VCaP (cell line): ENCODE measurements at regions not wholly inside any gene's neighbourhood (a gene's known extent, or its start where the extent isn't known, plus 50 kb on each side); places are given as distances from the start of the nearest gene placed in this dataset.

Experiments used
- H3K27ac ChIP-seq: fragments of 450-650 bp; 2 replicates; pipeline ENCODE4 v1.5.1; 2017
- CTCF ChIP-seq: fragments of 450-650 bp; conservative IDR thresholded peaks from 2 replicates; pipeline ENCODE4 v1.5.1; 2017; ENCODE audit warnings: mild to moderate bottlenecking, moderate library complexity

- TF ChIP-seq CTCF, result no peak
- no peak overlapping the region for H3K27ac ChIP-seq
These were observed 523.5 kb upstream of the SEMA6A start for GRCh38 chr5:117098094-117098493.

DNA sequence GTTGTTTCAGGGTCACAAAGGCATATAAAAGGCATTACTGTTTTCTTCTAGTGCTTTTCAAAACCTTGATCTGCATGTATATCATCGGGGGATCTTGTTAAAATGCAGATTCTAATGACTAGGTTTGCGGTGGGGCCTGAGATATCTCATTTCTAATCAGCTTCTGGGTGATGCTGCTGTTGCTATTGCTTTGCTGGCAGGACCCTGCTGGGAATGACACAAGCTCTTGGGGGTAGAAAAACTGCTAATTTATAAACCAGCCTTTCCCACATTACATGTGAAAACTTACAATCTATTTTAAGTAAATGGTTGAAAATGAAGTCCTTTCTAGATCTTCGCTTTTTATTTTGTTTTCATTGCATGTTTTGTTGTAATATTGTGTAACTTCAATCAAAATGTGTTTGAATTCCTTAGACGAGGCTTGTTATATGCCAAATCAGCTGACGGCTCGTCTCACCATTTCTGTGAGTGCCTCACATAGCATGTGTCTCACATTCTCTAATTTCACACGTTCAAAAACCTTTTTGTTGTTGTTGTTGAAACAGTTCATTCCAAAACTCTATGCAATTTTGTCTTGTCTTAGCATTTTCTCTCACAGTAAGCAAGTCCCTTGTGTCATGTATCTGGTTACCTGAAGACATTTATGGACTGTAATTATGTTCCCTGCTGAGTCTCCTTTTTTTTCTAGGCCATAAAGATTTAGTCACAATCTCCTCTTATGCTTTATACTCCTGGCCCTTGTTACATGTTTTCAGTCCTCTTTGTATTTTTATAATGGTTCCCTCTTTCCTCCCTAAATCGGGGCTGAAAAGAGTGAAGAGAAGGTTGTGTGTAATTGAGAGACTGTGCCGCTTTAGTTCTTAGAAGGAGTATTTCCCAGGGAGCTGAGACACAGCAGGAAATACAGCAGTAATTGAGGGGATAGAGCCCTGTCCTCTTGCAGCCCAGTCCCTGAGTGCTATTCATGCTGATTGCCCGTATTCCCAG lies 521.0 kb upstream of the SEMA6A start:
- H3K27ac ChIP-seq, result no peak overlapping the region
- no peak for TF ChIP-seq CTCF

DNA sequence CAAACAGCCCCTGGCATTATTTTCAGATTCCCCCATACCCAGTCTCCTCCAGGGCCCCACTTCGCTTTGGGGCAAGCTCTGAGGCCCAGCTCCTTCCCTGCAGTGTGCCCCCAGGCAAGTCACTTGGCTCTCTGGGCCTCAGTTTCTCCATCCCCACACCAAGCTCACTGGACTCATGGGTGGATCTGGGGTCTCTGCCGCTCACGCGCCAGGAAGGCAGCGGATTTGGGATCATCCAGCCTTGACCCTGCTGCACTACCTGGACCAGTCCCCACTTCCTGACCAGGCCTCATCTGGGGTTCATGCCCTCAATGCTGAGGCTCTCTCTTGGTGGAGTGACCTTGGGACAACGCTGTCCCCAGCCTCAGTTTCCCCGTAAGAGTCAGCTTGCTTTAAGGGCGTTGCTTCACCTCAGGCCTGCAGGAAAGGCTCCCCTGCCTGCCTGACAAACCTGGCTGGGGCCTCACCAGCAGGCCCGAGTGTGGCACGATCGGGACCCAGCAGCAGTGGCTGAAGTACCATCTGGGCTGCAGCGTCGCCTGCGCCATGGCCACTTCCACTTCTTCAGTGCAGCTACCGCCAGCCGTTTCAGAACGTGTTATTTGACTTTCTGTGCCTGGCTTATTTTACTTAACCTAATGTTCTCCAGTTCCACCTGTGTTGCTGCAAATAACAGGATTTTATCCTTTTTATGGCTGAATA lies 519.6 kb upstream of the SEMA6A start:
- TF ChIP-seq CTCF, result no peak
- H3K27ac ChIP-seq, result no peak overlapping the region

- TF ChIP-seq CTCF, result no peak
- H3K27ac ChIP-seq, result no peak overlapping the region
These were observed 519.0 kb upstream of the SEMA6A start for GRCh38 chr5:117093653-117094052.

GRCh38 chr5:117089001-117089400 lies 514.4 kb upstream of the SEMA6A start:
- no peak for TF ChIP-seq CTCF
- H3K27ac ChIP-seq, result no peak overlapping the region

DNA sequence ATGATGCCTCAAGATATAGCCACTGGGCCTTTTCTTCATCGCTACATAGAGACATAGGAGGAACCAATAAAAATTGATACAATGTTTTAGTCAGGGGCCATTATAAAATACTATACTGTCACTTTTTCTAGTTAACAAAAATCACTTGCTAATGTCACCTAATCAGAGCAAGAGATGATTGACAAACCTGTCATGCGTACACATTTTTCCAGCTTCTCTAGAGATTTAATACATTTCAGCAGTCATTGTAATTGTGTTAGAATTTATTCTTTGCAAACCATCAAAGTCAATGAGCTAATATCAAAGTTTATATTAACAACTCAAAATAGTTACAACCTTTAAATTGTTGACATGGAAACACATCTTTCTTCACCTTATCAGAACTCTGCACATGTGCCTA lies 513.6 kb upstream of the SEMA6A start:
- no peak overlapping the region for H3K27ac ChIP-seq
- TF ChIP-seq CTCF, result no peak

DNA sequence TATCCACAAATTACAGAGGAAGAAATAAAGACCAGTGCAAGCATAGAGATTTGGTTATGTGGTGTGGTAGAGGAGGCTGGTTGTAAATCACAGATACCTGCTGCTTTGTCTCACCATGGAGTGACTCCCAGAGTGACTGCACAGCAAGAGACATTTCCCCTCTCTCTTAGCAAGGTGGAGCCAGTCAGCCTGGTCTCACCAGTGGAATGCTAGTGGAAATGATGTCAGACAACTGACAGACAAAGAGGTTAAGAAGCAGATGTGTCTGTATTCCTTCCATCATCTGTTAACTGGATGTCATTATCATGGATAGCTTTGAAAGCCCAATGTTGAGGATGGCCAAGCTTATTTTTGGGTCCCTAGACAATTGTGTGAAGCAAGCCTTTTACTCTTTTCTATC lies 509.4 kb upstream of the SEMA6A start:
- no peak overlapping the region for H3K27ac ChIP-seq
- no peak for TF ChIP-seq CTCF
